Keratinocyte (primary cell): ENCODE measurements at regions not wholly inside any gene's neighbourhood (a gene's known extent, or its start where the extent isn't known, plus 50 kb on each side); places are given as distances from the start of the nearest gene placed in this dataset.

Source experiments
- CTCF ChIP-seq, 3 experiments: IDR thresholded peaks in 1 of 3; conservative IDR thresholded peaks in 1 of 3; optimal IDR thresholded peaks in 1 of 3; 2 replicates in 2 of 3; 3 replicates in 1 of 3; pipeline versions ENCODE3 to v1.5.1; 2011; ENCODE audit warnings: low read length in 3 of 3, mild to moderate bottlenecking in 3 of 3, moderate library complexity in 2 of 3, control low read depth in 1 of 3, inconsistent platforms in 1 of 3; ENCODE audit not compliant: insufficient read depth in 2 of 3; ENCODE audit errors: extremely low read depth in 1 of 3
- EZH2 ChIP-seq: IDR thresholded peaks from one replicate; pipeline ENCODE4 v1.6.1; 2012; ENCODE audit warnings: inconsistent platforms, mild to moderate bottlenecking, low read length, moderate library complexity

- no peak for TF ChIP-seq EZH2
- TF ChIP-seq CTCF (optimal IDR thresholded peaks at IDR 0.05 in 1 of 3, IDR thresholded peaks at IDR 0.05 in 1 of 3, conservative IDR thresholded peaks at IDR 0.05 in 1 of 3; ENCODE audit: extremely low read depth in 1 of 3, insufficient read depth in 2 of 3, low read length in 3 of 3) = no peak
Measured at GRCh38 chr5:90307782-90308181, 101.8 kb downstream of the CETN3 start.
